GM12873 (cell line): ENCODE measurements at regions not wholly inside any gene's neighbourhood (a gene's known extent, or its start where the extent isn't known, plus 50 kb on each side); places are given as distances from the start of the nearest gene placed in this dataset.

Experiments used
- TF ChIP-seq, protein P1 (sequence below): IDR thresholded peaks from 2 replicates; pipeline ENCODE4 v1.5.1; 2012; ENCODE audit warnings: low read depth, mild to moderate bottlenecking, moderate library complexity, low read length, control low read depth; ENCODE audit not compliant: insufficient read depth; ENCODE audit errors: missing control alignments

DNA sequence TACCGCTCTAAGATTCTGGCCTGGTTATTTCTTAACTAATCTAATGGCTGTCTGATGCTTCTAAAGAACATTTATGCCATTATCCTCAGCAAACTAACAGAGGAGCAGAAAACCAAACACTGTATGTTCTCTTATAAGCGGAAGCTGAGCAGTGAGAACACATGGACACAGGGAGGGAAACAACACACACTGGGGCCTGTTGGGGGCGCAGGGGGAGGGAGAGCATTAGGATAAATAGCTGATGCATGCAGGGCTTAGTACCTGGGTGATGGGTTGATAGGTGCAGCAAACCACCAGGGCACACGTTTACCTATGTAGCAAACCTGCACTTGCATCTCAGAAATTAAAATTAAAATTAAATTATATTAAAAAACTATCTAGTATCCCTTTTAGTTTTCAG lies 853.5 kb downstream of the GATA3 start:
- TF ChIP-seq, protein P1, sequence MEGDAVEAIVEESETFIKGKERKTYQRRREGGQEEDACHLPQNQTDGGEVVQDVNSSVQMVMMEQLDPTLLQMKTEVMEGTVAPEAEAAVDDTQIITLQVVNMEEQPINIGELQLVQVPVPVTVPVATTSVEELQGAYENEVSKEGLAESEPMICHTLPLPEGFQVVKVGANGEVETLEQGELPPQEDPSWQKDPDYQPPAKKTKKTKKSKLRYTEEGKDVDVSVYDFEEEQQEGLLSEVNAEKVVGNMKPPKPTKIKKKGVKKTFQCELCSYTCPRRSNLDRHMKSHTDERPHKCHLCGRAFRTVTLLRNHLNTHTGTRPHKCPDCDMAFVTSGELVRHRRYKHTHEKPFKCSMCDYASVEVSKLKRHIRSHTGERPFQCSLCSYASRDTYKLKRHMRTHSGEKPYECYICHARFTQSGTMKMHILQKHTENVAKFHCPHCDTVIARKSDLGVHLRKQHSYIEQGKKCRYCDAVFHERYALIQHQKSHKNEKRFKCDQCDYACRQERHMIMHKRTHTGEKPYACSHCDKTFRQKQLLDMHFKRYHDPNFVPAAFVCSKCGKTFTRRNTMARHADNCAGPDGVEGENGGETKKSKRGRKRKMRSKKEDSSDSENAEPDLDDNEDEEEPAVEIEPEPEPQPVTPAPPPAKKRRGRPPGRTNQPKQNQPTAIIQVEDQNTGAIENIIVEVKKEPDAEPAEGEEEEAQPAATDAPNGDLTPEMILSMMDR, result no peak

DNA sequence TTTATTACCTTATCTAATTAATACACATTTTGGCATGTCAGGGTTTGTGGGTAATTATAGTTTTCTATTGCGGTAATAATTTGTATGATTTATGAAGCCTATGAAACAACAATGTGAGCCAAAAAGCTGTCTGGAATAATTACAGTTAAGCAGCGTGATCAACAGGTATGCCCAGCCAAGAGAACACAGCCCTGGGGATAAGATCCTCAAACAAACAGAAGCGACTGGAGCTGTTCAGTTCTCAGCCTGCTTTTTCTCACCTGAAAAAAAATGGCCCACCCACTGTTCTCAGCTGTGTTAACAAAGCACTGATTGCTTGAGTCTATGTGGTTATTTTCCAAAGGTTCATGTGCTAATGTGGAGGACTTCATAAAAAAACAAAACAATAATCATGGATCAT lies 855.8 kb downstream of the GATA3 start:
- TF ChIP-seq, protein P1, result no peak

DNA sequence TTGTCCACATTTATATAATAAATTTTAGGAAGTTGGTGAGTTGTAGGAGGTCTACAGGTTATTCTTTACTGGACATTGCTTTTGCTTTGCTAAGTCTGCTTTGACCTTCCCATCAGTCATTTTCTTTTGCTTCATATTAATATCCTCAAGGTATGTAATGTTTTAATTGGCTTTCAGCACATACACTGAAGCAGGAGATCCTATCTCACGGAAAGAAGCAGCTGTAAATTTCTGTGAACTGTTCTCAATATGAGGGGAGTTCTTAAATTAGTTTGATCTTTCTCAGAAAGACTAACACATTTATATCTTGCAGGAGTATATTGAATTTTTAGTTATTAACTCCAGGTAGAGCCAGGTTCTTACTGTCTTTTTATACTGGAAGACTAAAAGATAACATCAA lies 856.5 kb downstream of the GATA3 start:
- TF ChIP-seq, protein P1, result no peak

DNA sequence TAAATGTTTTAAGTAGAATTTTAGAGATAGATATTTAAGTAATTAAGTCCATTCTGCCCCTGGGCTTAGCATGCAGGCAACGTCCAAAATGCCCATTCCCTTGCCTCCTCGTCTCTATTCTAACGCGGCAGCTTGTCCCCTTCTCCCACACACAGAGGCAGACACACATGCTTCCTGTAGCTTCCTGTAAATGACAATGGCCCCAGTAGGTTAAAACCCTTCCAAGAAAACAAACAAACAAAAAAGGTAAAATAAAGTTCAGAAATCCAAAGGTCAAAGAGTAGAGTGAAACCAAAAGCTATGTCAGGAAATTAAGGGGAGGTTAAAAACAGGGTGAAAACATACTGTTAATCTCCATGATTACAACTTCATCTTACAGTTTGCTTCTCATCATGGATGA lies 857.6 kb downstream of the GATA3 start:
- TF ChIP-seq, protein P1, result no peak

DNA sequence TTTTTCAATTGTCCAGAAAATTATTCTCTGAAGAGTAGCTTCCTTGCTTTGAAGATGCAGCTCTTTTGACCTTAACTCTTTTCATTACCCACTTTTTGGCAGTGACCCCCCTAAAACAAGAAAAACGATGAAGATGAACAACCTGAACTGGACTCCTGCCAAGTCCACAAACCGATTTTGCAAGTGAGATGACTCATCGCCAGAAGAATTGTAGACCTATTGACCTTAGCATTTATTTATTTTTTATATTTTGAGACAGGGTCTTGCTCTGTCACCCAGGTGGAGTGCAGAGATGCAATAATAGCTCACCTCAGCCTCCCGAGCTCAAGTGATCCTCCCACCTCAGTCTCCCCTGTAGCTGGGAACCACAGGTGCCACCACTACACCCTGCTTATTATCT lies 859.2 kb downstream of the GATA3 start:
- TF ChIP-seq, protein P1, result no peak

DNA sequence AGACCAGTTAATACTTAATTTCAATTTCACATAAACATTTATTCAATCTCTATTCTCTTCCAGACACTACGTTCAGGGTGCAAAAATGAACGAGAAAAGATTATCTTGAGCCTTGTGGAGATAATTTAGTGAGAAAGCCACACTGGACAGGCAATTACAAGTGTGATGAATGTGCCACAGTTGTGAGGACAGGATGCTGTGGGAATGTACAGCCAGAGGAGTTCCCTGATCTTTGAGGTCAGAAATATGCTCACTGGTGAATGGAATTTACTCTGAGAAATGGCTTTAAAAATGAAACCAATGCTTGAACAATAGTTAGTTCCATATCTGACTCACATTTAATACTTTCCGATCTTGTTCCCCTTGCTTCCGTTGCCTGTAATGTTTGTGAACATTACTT lies 864.8 kb downstream of the GATA3 start:
- TF ChIP-seq, protein P1, result no peak

DNA sequence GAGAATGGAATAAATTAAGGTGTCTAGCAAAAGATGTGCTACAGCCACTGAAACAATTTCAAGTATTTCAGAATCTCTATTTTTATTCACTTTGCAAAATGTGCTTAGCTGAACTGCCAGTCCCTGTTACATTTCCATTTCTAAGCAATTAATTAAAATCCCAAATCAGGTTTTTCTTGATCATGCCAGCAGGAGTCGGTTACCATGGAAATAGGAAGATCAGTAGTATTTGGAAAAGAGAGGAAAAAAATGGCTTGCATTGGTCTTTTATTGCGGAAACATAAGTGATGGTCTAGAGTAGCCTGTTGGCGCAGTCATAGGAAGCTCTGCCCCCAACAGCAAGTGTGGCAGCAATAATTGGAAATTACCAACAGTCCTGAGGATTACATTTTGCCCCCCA lies 867.1 kb downstream of the GATA3 start:
- TF ChIP-seq, protein P1, result no peak

DNA sequence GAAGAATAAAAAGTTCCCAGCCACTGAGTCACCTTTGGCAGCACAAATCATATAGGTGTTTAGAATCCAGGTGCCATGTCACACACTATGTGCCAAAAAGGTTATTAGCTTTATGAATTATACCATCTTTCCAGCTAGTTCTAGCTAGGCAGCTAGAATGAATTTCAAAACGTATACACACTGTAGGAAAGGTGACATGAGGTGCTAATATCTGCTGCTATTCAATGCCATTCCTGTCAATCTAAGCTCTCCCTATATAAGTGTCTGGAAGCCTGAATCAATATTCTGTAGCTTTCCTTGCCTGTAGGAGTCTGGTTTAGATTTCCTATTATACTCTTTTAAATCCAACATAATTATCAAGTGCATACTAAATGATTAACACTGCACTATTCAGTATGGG lies 868.6 kb downstream of the GATA3 start:
- TF ChIP-seq, protein P1, result no peak
